ENCODE measurements at regions not wholly inside any gene's neighbourhood (a gene's known extent, or its start where the extent isn't known, plus 50 kb on each side); places are given as distances from the start of the nearest gene placed in this dataset.

GRCh38 chr10:128543151-128543550 lies 416.9 kb upstream of the MKI67 start:
- TF ChIP-seq CTCF (conservative IDR thresholded peaks at IDR 0.05; ENCODE audit: low read depth, low read length), result no peak
- no peak for TF ChIP-seq EZH2 (IDR thresholded peaks at IDR 0.05; ENCODE audit: low read length, unreplicated experiment)

All from PC-3 (cell line).